PC-3 (cell line): ENCODE measurements at regions not wholly inside any gene's neighbourhood (a gene's known extent, or its start where the extent isn't known, plus 50 kb on each side); places are given as distances from the start of the nearest gene placed in this dataset.
A peak's percentile ranks its signal among the peaks of the same experiment; 100 is the strongest.

ENCODE experiments used
- ATAC-seq: fragments of 200-7000 bp; cut with Tn5 transposase; 2 replicates; pipeline ENCODE4 v1.9.1; 2020; ENCODE audit warnings: mild to moderate bottlenecking, moderate library complexity
- BruUV-seq: library from RNA; stranded (reverse); fragments of 400-500 nt; replicated peaks from 2 replicates; lab custom pipeline; 2021; lab: Mats Ljungman, UMichigan
- CTCF ChIA-PET: fragments of 300-600 bp; sonication (Branson Sonifier 250); formaldehyde crosslinking; loops from one replicate; lab custom pipeline; 2022; ENCODE audit warnings: antibody characterized with exemption; lab: Charles Lee
- POLR2A ChIA-PET: fragments of 300-600 bp; sonication (Branson Sonifier 250); formaldehyde crosslinking; loops from one replicate; lab custom pipeline; 2022; ENCODE audit warnings: antibody characterized with exemption; ENCODE audit not compliant: unreplicated experiment; lab: Charles Lee
- DNase-seq: peaks from one replicate; pipeline ENCODE4 v3.0.0-alpha.2; 2015
- H2AFZ ChIP-seq: fragments of 300-600 bp; sonication (generic); 2 replicates; pipeline ENCODE4 v1.6.0; 2016; ENCODE audit warnings: antibody characterized with exemption, low read length
- H3F3A ChIP-seq: fragments of 300-600 bp; sonication (generic); one replicate; pipeline ENCODE4 v1.6.0; 2017; ENCODE audit warnings: antibody characterized with exemption, low read length, control low read depth, mild to moderate bottlenecking; ENCODE audit not compliant: unreplicated experiment
- H3K27ac ChIP-seq: fragments of 300-600 bp; sonication (generic); 2 replicates; pipeline ENCODE4 v1.5.1; 2016; ENCODE audit warnings: mild to moderate bottlenecking, low read length
- H3K27me3 ChIP-seq: fragments of 300-600 bp; sonication (generic); 2 replicates; pipeline ENCODE4 v1.6.1; 2016; ENCODE audit warnings: low read length, mixed read lengths
- H3K36me3 ChIP-seq: fragments of 300-600 bp; sonication (generic); 2 replicates; pipeline ENCODE4 v1.6.1; 2016; ENCODE audit warnings: low read depth, mixed run types, low read length, mixed read lengths
- H3K4me1 ChIP-seq: fragments of 300-600 bp; sonication (generic); 2 replicates; pipeline ENCODE4 v1.5.1; 2016; ENCODE audit warnings: low read length; ENCODE audit not compliant: insufficient read depth
- H3K4me2 ChIP-seq: fragments of 300-600 bp; sonication (generic); 2 replicates; pipeline ENCODE4 v1.6.0; 2016; ENCODE audit warnings: low read length
- H3K4me3 ChIP-seq: fragments of 300-600 bp; sonication (generic); 2 replicates; pipeline ENCODE4 v1.5.1; 2016; ENCODE audit warnings: mild to moderate bottlenecking, low read length, mixed read lengths
- H3K79me2 ChIP-seq: fragments of 300-600 bp; sonication (generic); 2 replicates; pipeline ENCODE4 v1.6.1; 2017; ENCODE audit warnings: low read length, mixed read lengths
- H3K9ac ChIP-seq: fragments of 300-600 bp; sonication (generic); 2 replicates; pipeline ENCODE4 v1.6.0; 2016; ENCODE audit warnings: mild to moderate bottlenecking, low read length
- H3K9me2 ChIP-seq: fragments of 300-600 bp; sonication (generic); replicated peaks from 2 replicates; pipeline ENCODE4 v1.6.1; 2016; ENCODE audit warnings: mixed run types, low read length, mixed read lengths
- H3K9me3 ChIP-seq: fragments of 300-600 bp; sonication (generic); 2 replicates; pipeline ENCODE4 v1.6.1; 2016; ENCODE audit warnings: low read length, mixed read lengths
- H4K20me1 ChIP-seq: fragments of 300-600 bp; sonication (generic); 2 replicates; pipeline ENCODE4 v1.6.1; 2016; ENCODE audit warnings: low read length, mixed read lengths
- EZH2 ChIP-seq: fragments of 300-600 bp; sonication (generic); IDR thresholded peaks from one replicate; pipeline ENCODE4 v1.6.1; 2017; ENCODE audit warnings: antibody characterized with exemption, mild to moderate bottlenecking, low read length; ENCODE audit not compliant: unreplicated experiment
- EZH2phosphoT487 ChIP-seq: fragments of 300-600 bp; sonication (generic); IDR thresholded peaks from 2 replicates; pipeline ENCODE4 v1.6.1; 2018; ENCODE audit warnings: mild to moderate bottlenecking, antibody characterized with exemption, low read length, borderline replicate concordance
- intact Hi-C: fragments of 100-400 bp; cut with micrococcal nuclease; formaldehyde crosslinking; loops from 2 replicates; pipeline ENCODE4 v1.9.0; 2023
- TF ChIP-seq, protein P1 (sequence below): fragments of 300-600 bp; sonication (generic); conservative IDR thresholded peaks from 2 replicates; pipeline ENCODE4 v1.5.1; 2017; ENCODE audit warnings: antibody characterized with exemption, low read depth, mild to moderate bottlenecking, low read length

DNA sequence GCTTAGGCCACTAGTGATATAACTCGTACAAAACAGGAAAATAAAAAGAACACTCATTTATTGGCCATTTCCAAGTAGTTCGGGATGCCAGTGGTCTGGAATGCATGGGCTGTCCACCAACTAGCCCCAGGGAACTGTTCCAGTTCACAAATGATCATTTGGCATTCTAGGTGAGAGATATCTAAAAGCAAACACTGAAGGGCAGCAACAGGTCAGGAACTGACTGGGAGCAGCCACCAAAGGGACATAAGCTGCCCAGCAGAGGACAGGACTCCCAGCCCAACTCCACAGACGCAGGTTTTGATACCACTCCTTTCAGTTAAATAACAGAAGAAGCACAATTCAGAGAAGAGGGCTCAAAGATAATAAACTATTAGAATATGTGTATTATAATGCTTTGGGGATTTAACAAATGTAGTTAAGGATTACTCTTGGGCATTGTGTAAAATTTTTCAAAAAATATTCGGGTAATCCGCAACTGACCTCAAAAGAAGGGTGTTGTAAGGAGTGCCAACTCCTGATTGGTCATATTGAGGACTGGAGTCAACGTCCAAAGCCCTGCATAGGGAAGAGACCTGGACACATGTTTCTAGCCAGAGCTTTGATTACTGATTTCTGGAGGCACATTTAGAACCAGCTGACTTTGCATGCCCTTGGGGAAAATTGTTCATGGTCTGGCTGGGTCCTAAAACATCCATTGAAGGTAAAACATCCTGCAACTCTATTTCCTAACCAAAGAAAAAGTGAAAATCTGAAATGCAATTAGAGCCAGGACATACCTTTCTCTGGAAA lies 320.0 kb downstream of the DNAH5 start:
- no TSS peak for BruUV-seq
- H3K36me3 ChIP-seq: no peaks in the 10 kb centered on the region

DNA sequence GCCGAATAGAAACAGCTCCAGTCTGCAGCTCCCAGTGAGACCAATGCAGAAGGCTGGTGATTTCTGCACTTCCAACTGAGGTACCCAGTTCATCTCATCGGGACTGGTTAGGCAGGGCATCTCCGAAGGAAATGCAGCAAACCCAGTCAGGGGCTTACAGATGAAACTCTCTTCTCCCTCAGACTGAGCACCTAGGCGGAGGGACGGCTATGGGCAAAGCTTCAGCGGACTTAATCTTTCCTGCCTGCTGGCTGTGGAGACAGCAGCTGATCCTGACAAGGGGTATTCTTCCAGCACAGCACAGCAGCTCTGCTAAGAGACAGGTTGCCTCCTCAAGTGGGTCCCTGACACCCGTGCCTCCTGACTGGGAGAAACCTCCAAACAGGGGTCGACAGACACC lies 330.9 kb downstream of the DNAH5 start:
- CTCF ChIA-PET: no interaction called here
- Histone ChIP-seq H3K4me1 (no peaks in the 10 kb centered on the region), H3K9ac (no peak overlapping the region), H3K27ac (no peak overlapping the region), H4K20me1 (no peaks in the 10 kb centered on the region), H3K9me2 (no peaks in the 10 kb centered on the region), H3F3A (no peaks in the 10 kb centered on the region), H3K4me2 (no peak overlapping the region), H3K27me3 (no peaks in the 10 kb centered on the region), H3K79me2 (no peaks in the 10 kb centered on the region), H3K36me3 (no peaks in the 10 kb centered on the region), H3K9me3 (no peaks in the 10 kb centered on the region), H3K4me3 (no peak overlapping the region), H2AFZ (no peak overlapping the region)
- TF ChIP-seq, protein P1, sequence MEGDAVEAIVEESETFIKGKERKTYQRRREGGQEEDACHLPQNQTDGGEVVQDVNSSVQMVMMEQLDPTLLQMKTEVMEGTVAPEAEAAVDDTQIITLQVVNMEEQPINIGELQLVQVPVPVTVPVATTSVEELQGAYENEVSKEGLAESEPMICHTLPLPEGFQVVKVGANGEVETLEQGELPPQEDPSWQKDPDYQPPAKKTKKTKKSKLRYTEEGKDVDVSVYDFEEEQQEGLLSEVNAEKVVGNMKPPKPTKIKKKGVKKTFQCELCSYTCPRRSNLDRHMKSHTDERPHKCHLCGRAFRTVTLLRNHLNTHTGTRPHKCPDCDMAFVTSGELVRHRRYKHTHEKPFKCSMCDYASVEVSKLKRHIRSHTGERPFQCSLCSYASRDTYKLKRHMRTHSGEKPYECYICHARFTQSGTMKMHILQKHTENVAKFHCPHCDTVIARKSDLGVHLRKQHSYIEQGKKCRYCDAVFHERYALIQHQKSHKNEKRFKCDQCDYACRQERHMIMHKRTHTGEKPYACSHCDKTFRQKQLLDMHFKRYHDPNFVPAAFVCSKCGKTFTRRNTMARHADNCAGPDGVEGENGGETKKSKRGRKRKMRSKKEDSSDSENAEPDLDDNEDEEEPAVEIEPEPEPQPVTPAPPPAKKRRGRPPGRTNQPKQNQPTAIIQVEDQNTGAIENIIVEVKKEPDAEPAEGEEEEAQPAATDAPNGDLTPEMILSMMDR: no peak
- TF ChIP-seq EZH2 (no peak), EZH2phosphoT487 (no peak)
- DNase-seq (no peak), ATAC-seq (no peak)
- no TSS peak for BruUV-seq
- POLR2A ChIA-PET: no interaction called here
- intact Hi-C loops: no loop called here

More for the DNA sequence above, 320.0 kb downstream of the DNAH5 start:
- Histone ChIP-seq H3K9ac (no peak overlapping the region), H3K9me3 (no peaks in the 10 kb centered on the region), H3K9me2 (no peaks in the 10 kb centered on the region), H3K4me2 (no peak overlapping the region), H3K27me3 (no peaks in the 10 kb centered on the region), H3K4me3 (no peak overlapping the region), H3F3A (no peaks in the 10 kb centered on the region), H3K27ac (no peak overlapping the region), H3K4me1 (peaks cover 13% of the 10 kb centered on the region), H4K20me1 (no peaks in the 10 kb centered on the region), H2AFZ (peak overlapping the region; percentile 19; the same call in 1 of the 2 replicates), H3K79me2 (no peaks in the 10 kb centered on the region)
- ATAC-seq (peak; percentile 66), DNase-seq (peak; percentile 43)
- ChIA-PET POLR2A (no interaction called here), CTCF (no interaction called here)
- intact Hi-C loops: no loop called here
- TF ChIP-seq EZH2 (no peak), EZH2phosphoT487 (no peak)
- TF ChIP-seq, protein P1: no peak

DNA sequence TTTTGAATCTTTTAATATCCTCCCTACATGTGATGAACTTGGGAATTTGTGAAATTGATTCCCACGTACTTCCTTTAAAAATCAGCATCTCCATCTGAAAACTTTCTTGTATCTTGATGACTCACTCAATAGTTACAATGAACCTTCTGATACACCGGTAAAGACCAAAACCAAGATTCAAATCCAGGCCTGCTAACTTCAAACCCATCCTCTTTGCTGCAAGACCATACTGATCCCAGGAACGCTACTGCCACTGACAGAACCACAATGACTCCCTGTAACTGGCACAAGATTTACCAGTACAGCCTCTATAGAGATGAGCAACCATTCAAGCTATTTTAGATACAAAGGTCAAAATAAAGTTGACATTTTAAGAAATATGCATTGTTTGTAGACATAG lies 332.9 kb downstream of the DNAH5 start:
- ChIA-PET POLR2A (no interaction called here), CTCF (no interaction called here)
- H3K9ac ChIP-seq: no peak overlapping the region
- H3K9me3 ChIP-seq: no peaks in the 10 kb centered on the region
- no peaks in the 10 kb centered on the region for H4K20me1 ChIP-seq
- H3K79me2 ChIP-seq: no peaks in the 10 kb centered on the region
- no peak for DNase-seq
- H3K9me2 ChIP-seq: no peaks in the 10 kb centered on the region
- TF ChIP-seq, protein P1: no peak
- TF ChIP-seq EZH2 (no peak), EZH2phosphoT487 (no peak)
- H3K27ac ChIP-seq: no peak overlapping the region
- H3K4me3 ChIP-seq: no peak overlapping the region
- intact Hi-C loops: no loop called here
- H3K4me1 ChIP-seq: peaks cover 1% of the 10 kb centered on the region; the same call in 1 of the 2 replicates
- H2AFZ ChIP-seq: no peak overlapping the region
- no peaks in the 10 kb centered on the region for H3F3A ChIP-seq
- no peak overlapping the region for H3K4me2 ChIP-seq
- H3K27me3 ChIP-seq: no peaks in the 10 kb centered on the region
- H3K36me3 ChIP-seq: no peaks in the 10 kb centered on the region
- ATAC-seq: no peak
- BruUV-seq: no TSS peak
